ENCODE measurements at regions not wholly inside any gene's neighbourhood (a gene's known extent, or its start where the extent isn't known, plus 50 kb on each side); places are given as distances from the start of the nearest gene placed in this dataset.
"Not testable (repeated sequence)": the region's sequence is repeated elsewhere in the genome, so short reads cannot be mapped to it uniquely, and the experiment has no call there.

DNA sequence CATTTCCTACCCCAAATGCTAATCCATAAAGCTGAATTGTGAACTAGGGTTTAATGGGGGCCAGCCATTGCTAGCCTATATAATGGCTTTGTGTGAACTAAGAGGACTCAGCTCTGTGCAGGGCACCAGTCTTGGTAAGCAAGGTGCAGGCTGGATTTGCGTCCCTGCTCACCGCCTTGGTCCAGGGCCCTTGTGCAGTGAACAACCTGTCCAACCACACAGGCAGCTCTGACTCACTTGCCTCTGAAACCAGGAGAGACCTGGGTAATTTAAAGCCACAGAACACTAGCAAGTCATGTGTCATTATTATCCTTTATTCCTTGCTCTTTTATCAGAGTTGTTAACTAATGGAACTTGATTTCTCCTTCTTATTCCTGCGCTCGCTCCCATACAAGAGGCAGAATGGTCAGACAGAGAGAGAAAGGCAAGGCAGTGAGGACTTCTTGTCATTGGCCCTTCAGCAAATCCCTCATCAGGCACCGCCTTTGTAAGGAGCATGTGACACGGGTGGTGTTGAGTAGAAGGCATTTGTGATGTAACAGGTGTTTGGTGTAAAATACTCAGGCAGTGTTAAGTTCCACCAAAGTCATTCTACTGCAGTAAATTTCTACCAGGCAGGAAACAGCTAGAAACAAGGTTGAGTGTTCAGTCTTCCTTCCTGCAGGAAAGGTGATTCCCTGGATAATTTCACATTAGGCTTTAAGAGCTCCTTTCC, 67.3 kb upstream of the OLIG2 start:
- H3K4me3 ChIP-seq (ENCODE audit: low read depth, low read length): no peak overlapping the region
- DNase-seq (ENCODE audit: low read depth): no peak

DNA sequence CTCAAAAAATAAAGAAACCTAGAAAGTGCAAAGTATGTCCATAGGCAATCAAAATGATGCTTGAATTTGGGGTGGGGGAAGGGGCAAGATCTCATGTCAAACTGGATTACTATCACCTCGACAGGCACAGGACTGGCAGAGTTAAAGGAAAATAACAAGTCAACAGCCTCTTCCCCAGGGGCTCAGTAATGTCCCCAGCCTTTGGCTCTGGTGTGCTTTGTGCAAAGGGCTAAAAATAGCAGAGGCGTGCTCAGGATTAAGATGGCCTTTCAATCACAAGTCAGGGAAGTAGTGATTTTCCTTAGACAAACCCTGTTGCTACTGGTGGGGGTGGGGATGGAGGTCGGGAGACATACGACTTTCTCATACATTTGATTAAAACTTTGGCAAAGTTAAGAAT, 63.5 kb upstream of the OLIG2 start:
- TF ChIP-seq, protein P1, sequence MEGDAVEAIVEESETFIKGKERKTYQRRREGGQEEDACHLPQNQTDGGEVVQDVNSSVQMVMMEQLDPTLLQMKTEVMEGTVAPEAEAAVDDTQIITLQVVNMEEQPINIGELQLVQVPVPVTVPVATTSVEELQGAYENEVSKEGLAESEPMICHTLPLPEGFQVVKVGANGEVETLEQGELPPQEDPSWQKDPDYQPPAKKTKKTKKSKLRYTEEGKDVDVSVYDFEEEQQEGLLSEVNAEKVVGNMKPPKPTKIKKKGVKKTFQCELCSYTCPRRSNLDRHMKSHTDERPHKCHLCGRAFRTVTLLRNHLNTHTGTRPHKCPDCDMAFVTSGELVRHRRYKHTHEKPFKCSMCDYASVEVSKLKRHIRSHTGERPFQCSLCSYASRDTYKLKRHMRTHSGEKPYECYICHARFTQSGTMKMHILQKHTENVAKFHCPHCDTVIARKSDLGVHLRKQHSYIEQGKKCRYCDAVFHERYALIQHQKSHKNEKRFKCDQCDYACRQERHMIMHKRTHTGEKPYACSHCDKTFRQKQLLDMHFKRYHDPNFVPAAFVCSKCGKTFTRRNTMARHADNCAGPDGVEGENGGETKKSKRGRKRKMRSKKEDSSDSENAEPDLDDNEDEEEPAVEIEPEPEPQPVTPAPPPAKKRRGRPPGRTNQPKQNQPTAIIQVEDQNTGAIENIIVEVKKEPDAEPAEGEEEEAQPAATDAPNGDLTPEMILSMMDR (IDR thresholded peaks at IDR 0.05; ENCODE audit: insufficient read depth, low read depth, low read length, missing control alignments): no peak
- no peak for DNase-seq (ENCODE audit: low read depth)
- no peak overlapping the region for H3K4me3 ChIP-seq (ENCODE audit: low read depth, low read length)

More for the DNA sequence above, 67.3 kb upstream of the OLIG2 start:
- TF ChIP-seq, protein P1 (IDR thresholded peaks at IDR 0.05; ENCODE audit: insufficient read depth, low read depth, low read length, missing control alignments): no peak

DNA sequence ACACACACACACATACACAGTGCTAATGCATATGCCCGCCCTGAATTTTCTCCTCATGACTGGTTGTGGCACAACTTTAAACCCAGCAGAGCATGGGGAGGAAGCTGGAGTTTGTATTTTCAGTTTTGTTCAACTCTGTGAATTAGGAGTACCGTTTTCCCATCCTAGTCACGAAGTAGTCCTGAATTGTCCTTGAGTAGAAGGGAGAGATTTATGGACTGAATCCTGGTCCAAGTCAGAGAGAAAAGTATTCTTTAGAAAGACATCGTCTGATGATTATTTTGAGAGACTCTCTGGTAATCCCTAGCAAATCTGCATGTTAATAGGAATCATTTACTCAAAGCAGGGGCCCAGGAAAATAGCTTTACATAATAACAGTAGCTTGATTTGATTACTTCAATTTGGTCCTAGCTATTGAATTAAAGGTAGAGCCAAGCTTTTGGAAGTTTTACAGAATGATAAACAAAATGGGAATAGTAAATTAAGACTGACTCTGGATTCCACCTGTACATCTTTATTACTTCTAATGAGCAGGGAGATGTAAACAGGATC, 60.5 kb upstream of the OLIG2 start:
- H3K4me3 ChIP-seq (ENCODE audit: low read depth, low read length): no peak overlapping the region
- TF ChIP-seq, protein P1 (IDR thresholded peaks at IDR 0.05; ENCODE audit: insufficient read depth, low read depth, low read length, missing control alignments): no peak
- DNase-seq (ENCODE audit: low read depth): no peak

DNA sequence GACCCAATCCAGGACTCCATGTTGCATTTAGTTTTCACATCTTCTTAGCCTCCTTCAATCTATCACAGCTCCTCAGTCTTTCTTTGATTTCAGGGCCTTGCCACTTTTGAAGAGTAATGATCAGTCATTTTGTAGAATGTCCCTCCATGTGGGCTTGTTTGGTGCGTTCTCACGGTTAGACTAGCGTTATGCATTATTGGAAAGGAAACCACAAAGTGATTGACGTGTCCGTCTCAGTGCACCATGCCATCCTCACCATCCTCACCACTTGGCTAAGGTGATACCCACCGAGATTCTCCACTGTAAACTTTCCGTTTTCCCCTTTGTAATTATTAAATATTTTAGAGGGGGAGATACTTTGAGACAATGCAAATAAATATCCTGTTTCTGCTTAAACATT, 59.6 kb upstream of the OLIG2 start:
- H3K4me3 ChIP-seq (ENCODE audit: low read depth, low read length): no peak overlapping the region
- TF ChIP-seq, protein P1 (IDR thresholded peaks at IDR 0.05; ENCODE audit: insufficient read depth, low read depth, low read length, missing control alignments): no peak
- peak; percentile 21 for DNase-seq (ENCODE audit: low read depth)

DNA sequence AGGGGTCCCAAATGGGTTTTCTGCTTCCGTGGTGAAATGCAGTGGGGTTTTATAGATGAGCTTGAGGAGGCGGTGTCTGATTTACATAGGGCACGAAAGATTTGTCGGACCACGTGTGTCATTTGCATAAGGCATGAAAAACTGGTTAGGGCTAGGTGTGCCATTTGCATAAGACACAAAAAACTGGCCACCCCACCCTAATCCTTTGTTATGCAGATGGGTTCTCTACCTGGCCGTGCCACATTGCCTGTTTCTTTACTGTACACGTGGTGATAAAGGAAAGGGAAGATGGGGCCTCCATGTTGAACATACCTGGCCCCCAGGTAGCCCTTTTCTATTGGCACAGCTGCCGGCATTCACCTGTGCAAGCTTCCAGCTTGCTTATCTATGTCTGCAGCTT, 57.6 kb upstream of the OLIG2 start:
- DNase-seq (ENCODE audit: low read depth); H3K4me3 ChIP-seq (ENCODE audit: low read depth, low read length): not testable (repeated sequence)

DNA sequence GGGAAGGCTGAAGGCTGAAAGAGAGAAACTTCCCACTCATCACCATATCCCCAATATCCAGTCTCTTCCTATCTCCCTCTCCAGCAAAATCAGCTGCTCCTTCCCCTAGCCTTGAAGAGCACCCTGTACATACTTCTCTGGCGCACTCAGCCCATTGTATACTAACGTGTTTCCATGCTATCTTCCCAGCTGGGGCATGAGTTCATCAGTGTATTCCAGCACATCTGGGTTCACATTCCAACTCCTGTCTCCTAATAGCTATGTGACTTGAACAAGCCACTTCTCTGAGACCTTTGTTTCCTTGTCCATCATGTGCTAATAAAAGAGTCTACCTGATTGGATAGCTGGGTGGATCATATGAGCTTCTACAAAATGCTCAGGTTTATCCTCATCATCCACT, 51.1 kb upstream of the OLIG2 start:
- no peak overlapping the region for H3K4me3 ChIP-seq (ENCODE audit: low read depth, low read length)
- TF ChIP-seq, protein P1 (IDR thresholded peaks at IDR 0.05; ENCODE audit: insufficient read depth, low read depth, low read length, missing control alignments): no peak
- DNase-seq (ENCODE audit: low read depth): no peak

DNA sequence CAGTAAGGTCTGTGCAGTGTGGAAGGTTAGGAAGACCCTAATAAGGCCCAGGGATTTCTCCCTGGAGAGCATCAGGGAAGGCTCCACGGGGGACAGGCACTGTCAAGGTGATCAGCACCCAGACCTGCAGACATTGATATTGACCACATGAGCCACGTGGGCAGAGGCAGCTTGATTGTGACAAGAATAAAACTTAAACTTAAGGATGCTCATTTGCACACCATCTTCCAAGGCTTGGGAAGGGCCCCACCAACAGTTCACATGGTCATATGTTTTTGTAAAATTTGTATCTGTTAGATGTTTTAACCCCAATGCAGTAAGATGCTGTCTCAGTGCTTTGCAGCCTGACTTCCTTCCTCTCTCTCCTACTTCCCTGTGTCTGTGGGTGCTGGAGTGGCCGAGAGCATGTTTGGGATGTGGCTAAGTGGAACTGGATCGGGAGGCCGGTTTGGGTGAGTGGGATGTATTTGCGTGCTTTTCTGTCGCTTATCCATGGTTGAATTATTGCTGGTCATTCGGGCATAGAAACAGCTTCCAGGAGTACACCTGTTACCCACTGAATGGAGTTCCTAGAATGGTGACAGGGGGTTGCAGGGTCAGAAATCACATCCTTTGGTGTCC, 49.8 kb upstream of the OLIG2 start:
- no peak overlapping the region for H3K4me3 ChIP-seq (ENCODE audit: low read depth, low read length)
- DNase-seq (ENCODE audit: low read depth): no peak
- TF ChIP-seq, protein P1 (IDR thresholded peaks at IDR 0.05; ENCODE audit: insufficient read depth, low read depth, low read length, missing control alignments): no peak

All from GM12865 (cell line).